ENCODE measurements at regions not wholly inside any gene's neighbourhood (a gene's known extent, or its start where the extent isn't known, plus 50 kb on each side); places are given as distances from the start of the nearest gene placed in this dataset.

GRCh38 chr5:92003806-92004205 lies 620.7 kb upstream of the ARRDC3 start:
- Histone ChIP-seq H3K4me1 (ENCODE audit: insufficient read depth, low read length) (no peaks in the 10 kb centered on the region), H3K36me3 (ENCODE audit: insufficient read depth, low read length) (no peaks in the 10 kb centered on the region), H3K79me2 (ENCODE audit: insufficient read depth, low read length) (no peaks in the 10 kb centered on the region), H3K4me3 (ENCODE audit: insufficient read depth, low read length) (no peak overlapping the region), H3K27ac (ENCODE audit: low read depth, low read length) (no peak overlapping the region), H3K4me2 (ENCODE audit: insufficient read depth, low read length) (no peak overlapping the region), H2AFZ (ENCODE audit: low read length) (no peak overlapping the region), H3K27me3 (ENCODE audit: insufficient read depth, low read length) (no peaks in the 10 kb centered on the region), H3K9me3 (ENCODE audit: low read depth, low read length) (no peaks in the 10 kb centered on the region), H4K20me1 (ENCODE audit: insufficient read depth, low read length) (no peaks in the 10 kb centered on the region)
- DNase-seq (ENCODE audit: insufficient read length, low spot score, missing footprints), result no peak
- TF ChIP-seq CTCF (IDR thresholded peaks at IDR 0.05; ENCODE audit: extremely low read depth, low read depth, low read length), result no peak

- DNase-seq (ENCODE audit: insufficient read length, low spot score, missing footprints), result no peak
- Histone ChIP-seq H4K20me1 (ENCODE audit: insufficient read depth, low read length) (no peaks in the 10 kb centered on the region), H3K9me3 (ENCODE audit: low read depth, low read length) (no peaks in the 10 kb centered on the region), H3K4me3 (ENCODE audit: insufficient read depth, low read length) (no peak overlapping the region), H3K79me2 (ENCODE audit: insufficient read depth, low read length) (no peaks in the 10 kb centered on the region), H3K4me1 (ENCODE audit: insufficient read depth, low read length) (no peaks in the 10 kb centered on the region), H3K27ac (ENCODE audit: low read depth, low read length) (no peak overlapping the region), H3K4me2 (ENCODE audit: insufficient read depth, low read length) (no peak overlapping the region), H3K36me3 (ENCODE audit: insufficient read depth, low read length) (no peaks in the 10 kb centered on the region), H3K27me3 (ENCODE audit: insufficient read depth, low read length) (no peaks in the 10 kb centered on the region), H2AFZ (ENCODE audit: low read length) (no peak overlapping the region)
- no peak for TF ChIP-seq CTCF (IDR thresholded peaks at IDR 0.05; ENCODE audit: extremely low read depth, low read depth, low read length)
Measured at GRCh38 chr5:92002721-92003274, 619.7 kb upstream of the ARRDC3 start.

- no peak overlapping the region for H2AFZ ChIP-seq (ENCODE audit: low read length)
- no peak overlapping the region for H3K27ac ChIP-seq (ENCODE audit: low read depth, low read length)
- no peak overlapping the region for H3K4me3 ChIP-seq (ENCODE audit: insufficient read depth, low read length)
- H3K4me1 ChIP-seq (ENCODE audit: insufficient read depth, low read length), result no peaks in the 10 kb centered on the region
- DNase-seq (ENCODE audit: insufficient read length, low spot score, missing footprints), result no peak
- no peaks in the 10 kb centered on the region for H3K27me3 ChIP-seq (ENCODE audit: insufficient read depth, low read length)
- H3K79me2 ChIP-seq (ENCODE audit: insufficient read depth, low read length), result no peaks in the 10 kb centered on the region
- no peak overlapping the region for H3K4me2 ChIP-seq (ENCODE audit: insufficient read depth, low read length)
- no peaks in the 10 kb centered on the region for H3K9me3 ChIP-seq (ENCODE audit: low read depth, low read length)
- H3K36me3 ChIP-seq (ENCODE audit: insufficient read depth, low read length), result no peaks in the 10 kb centered on the region
- TF ChIP-seq CTCF (IDR thresholded peaks at IDR 0.05; ENCODE audit: extremely low read depth, low read depth, low read length), result no peak
- no peaks in the 10 kb centered on the region for H4K20me1 ChIP-seq (ENCODE audit: insufficient read depth, low read length)
Measured at GRCh38 chr5:91998774-91999173, 615.7 kb upstream of the ARRDC3 start.

GRCh38 chr5:91983869-91984268 lies 600.8 kb upstream of the ARRDC3 start:
- H3K9me3 ChIP-seq (ENCODE audit: low read depth, low read length), result no peaks in the 10 kb centered on the region
- no peak overlapping the region for H3K27ac ChIP-seq (ENCODE audit: low read depth, low read length)
- no peak overlapping the region for H3K4me3 ChIP-seq (ENCODE audit: insufficient read depth, low read length)
- H3K36me3 ChIP-seq (ENCODE audit: insufficient read depth, low read length), result no peaks in the 10 kb centered on the region
- no peaks in the 10 kb centered on the region for H3K79me2 ChIP-seq (ENCODE audit: insufficient read depth, low read length)
- no peak overlapping the region for H2AFZ ChIP-seq (ENCODE audit: low read length)
- no peak overlapping the region for H3K4me2 ChIP-seq (ENCODE audit: insufficient read depth, low read length)
- no peak for TF ChIP-seq CTCF (IDR thresholded peaks at IDR 0.05; ENCODE audit: extremely low read depth, low read depth, low read length)
- H4K20me1 ChIP-seq (ENCODE audit: insufficient read depth, low read length), result no peaks in the 10 kb centered on the region
- H3K4me1 ChIP-seq (ENCODE audit: insufficient read depth, low read length), result no peaks in the 10 kb centered on the region
- H3K27me3 ChIP-seq (ENCODE audit: insufficient read depth, low read length), result no peaks in the 10 kb centered on the region
- DNase-seq (ENCODE audit: insufficient read length, low spot score, missing footprints), result no peak
